GM19324 (cell line): ENCODE measurements at regions not wholly inside any gene's neighbourhood (a gene's known extent, or its start where the extent isn't known, plus 50 kb on each side); places are given as distances from the start of the nearest gene placed in this dataset.

Experiments
- ATAC-seq: cut with Tn5 transposase; IDR thresholded peaks from one replicate; pipeline ENCODE4 v1.9.1; 2021; ENCODE audit warnings: mild to moderate bottlenecking, moderate library complexity; ENCODE audit not compliant: unreplicated experiment, low FRiP score

- ATAC-seq, result no peak
These were observed 359.5 kb downstream of the TMEM135 start for GRCh38 chr11:87397011-87397865.

- ATAC-seq, result no peak
These were observed 357.2 kb downstream of the TMEM135 start for GRCh38 chr11:87394924-87395323.

DNA sequence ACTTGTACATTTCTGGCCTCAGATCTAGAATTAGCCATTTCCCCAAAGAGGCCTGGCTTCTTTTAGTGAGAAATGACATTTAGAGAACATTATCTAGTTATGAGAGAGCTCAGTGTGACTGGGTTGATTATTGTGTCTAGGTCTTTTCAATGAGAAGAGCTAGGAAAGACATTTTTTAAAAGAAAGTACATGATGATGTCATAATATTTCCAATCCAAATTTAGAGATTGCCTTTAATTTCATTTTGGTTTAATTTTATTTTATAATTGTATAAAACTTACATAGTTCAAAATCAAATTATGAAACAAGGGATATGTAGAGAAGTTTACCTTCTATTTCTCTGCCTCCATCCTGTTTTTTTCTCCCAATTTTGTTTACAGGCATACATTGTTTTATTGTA, 354.9 kb downstream of the TMEM135 start:
- ATAC-seq, result no peak

- no peak for ATAC-seq
These were observed 353.8 kb downstream of the TMEM135 start for GRCh38 chr11:87391496-87391895.

- no peak for ATAC-seq
These were observed 346.5 kb downstream of the TMEM135 start for GRCh38 chr11:87384078-87384729.

GRCh38 chr11:87374038-87374807, 336.5 kb downstream of the TMEM135 start:
- ATAC-seq, result no peak
